BLaER1 (cell line): ENCODE measurements at regions not wholly inside any gene's neighbourhood (a gene's known extent, or its start where the extent isn't known, plus 50 kb on each side); places are given as distances from the start of the nearest gene placed in this dataset.

Experiments
- H3K27ac ChIP-seq: shearing (Covaris generic); formaldehyde crosslinking; 2 replicates; pipeline ENCODE4 v1.8.1; 2022
- H3K27me3 ChIP-seq: shearing (Covaris generic); formaldehyde crosslinking; 2 replicates; pipeline ENCODE4 v1.8.1; 2022
- H3K36me3 ChIP-seq: shearing (Covaris generic); formaldehyde crosslinking; 2 replicates; pipeline ENCODE4 v1.8.1; 2022
- H3K4me1 ChIP-seq: shearing (Covaris generic); formaldehyde crosslinking; 2 replicates; pipeline ENCODE4 v1.8.1; 2022
- H3K4me2 ChIP-seq: shearing (Covaris generic); formaldehyde crosslinking; 2 replicates; pipeline ENCODE4 v1.8.1; 2022
- H3K4me3 ChIP-seq: shearing (Covaris generic); formaldehyde crosslinking; 2 replicates; pipeline ENCODE4 v1.8.1; 2022
- H3K9ac ChIP-seq: shearing (Covaris generic); formaldehyde crosslinking; 2 replicates; pipeline ENCODE4 v1.8.1; 2022
- H3K9me3 ChIP-seq: shearing (Covaris generic); formaldehyde crosslinking; 2 replicates; pipeline ENCODE4 v1.8.1; 2022
- H4K20me1 ChIP-seq: shearing (Covaris generic); formaldehyde crosslinking; 2 replicates; pipeline ENCODE4 v1.8.1; 2022
- Cebpa-rat ChIP-seq: shearing (Covaris generic); IDR thresholded peaks from 2 replicates; pipeline ENCODE4 v1.8.1; 2022

DNA sequence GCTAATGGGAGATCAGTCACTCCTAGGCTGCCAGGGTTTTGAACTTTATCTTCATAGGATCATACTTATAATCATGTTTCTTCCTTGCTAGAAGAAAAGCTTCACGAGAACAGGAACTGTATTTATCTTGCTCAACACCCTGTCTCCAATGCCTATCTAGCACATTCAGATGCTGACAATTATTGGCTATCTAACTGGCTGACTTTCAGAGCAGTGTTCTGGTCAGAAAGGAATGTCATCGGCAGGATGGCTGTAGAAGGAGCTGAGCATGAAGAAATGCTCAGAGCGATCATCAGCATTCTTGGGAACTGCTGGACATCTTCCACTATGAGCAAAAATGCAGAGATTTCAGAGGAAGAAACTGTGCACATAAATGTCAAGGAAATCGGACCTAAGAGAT lies 628.0 kb upstream of the NRSN1 start:
- H3K27ac ChIP-seq = no peak overlapping the region
- H3K4me2 ChIP-seq = peak overlapping the region; percentile 6; the same call in 1 of the 2 replicates
- H3K9ac ChIP-seq = no peak overlapping the region
- no peak for TF ChIP-seq Cebpa-rat
- H3K4me1 ChIP-seq = peaks cover 11% of the 10 kb centered on the region
- no peaks in the 10 kb centered on the region for H3K9me3 ChIP-seq
- H3K27me3 ChIP-seq = no peaks in the 10 kb centered on the region
- H4K20me1 ChIP-seq = no peaks in the 10 kb centered on the region
- H3K36me3 ChIP-seq = no peaks in the 10 kb centered on the region
- H3K4me3 ChIP-seq = no peak overlapping the region

DNA sequence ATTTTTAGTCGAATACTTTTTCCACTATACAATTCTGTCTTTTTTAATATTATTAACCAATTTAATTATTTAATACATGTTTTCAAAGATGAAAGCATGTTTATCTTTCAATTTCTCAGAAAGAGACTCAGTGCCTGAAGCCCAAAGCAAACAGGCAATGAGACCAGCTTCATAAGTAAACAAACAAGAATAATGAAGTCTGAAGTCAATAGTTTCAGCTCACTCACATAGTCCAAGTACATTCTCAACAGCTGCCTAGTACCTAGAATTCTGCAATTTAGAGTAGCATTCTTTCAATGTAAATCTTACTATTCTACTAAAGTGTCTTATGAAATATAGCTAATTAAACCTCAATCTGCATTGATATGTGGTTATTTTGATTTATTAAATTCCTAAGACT lies 626.5 kb upstream of the NRSN1 start:
- H3K4me2 ChIP-seq = no peak overlapping the region
- H3K4me3 ChIP-seq = no peak overlapping the region
- TF ChIP-seq Cebpa-rat = no peak
- H3K36me3 ChIP-seq = no peaks in the 10 kb centered on the region
- H3K27me3 ChIP-seq = no peaks in the 10 kb centered on the region
- no peaks in the 10 kb centered on the region for H4K20me1 ChIP-seq
- H3K9me3 ChIP-seq = no peaks in the 10 kb centered on the region
- H3K9ac ChIP-seq = no peak overlapping the region
- H3K4me1 ChIP-seq = peaks cover 11% of the 10 kb centered on the region
- no peak overlapping the region for H3K27ac ChIP-seq

GRCh38 chr6:23503173-23503572 lies 622.8 kb upstream of the NRSN1 start:
- TF ChIP-seq Cebpa-rat = no peak
- H4K20me1 ChIP-seq = no peaks in the 10 kb centered on the region
- H3K4me2 ChIP-seq = no peak overlapping the region
- no peak overlapping the region for H3K4me3 ChIP-seq
- no peak overlapping the region for H3K27ac ChIP-seq
- no peak overlapping the region for H3K9ac ChIP-seq
- no peaks in the 10 kb centered on the region for H3K9me3 ChIP-seq
- H3K36me3 ChIP-seq = no peaks in the 10 kb centered on the region
- no peaks in the 10 kb centered on the region for H3K27me3 ChIP-seq
- H3K4me1 ChIP-seq = peaks cover 8% of the 10 kb centered on the region

GRCh38 chr6:23505026-23505425 lies 621.0 kb upstream of the NRSN1 start:
- no peak for TF ChIP-seq Cebpa-rat
- H3K4me3 ChIP-seq = no peak overlapping the region
- no peaks in the 10 kb centered on the region for H3K9me3 ChIP-seq
- H3K27me3 ChIP-seq = no peaks in the 10 kb centered on the region
- no peak overlapping the region for H3K4me2 ChIP-seq
- H3K4me1 ChIP-seq = no peaks in the 10 kb centered on the region
- no peaks in the 10 kb centered on the region for H4K20me1 ChIP-seq
- no peaks in the 10 kb centered on the region for H3K36me3 ChIP-seq
- no peak overlapping the region for H3K27ac ChIP-seq
- H3K9ac ChIP-seq = no peak overlapping the region

GRCh38 chr6:23510778-23511510 lies 615.1 kb upstream of the NRSN1 start:
- Histone ChIP-seq H3K9me3 (no peaks in the 10 kb centered on the region), H3K27ac (no peak overlapping the region), H3K27me3 (no peaks in the 10 kb centered on the region), H3K4me3 (no peak overlapping the region), H3K9ac (no peak overlapping the region), H3K4me2 (no peak overlapping the region), H3K36me3 (no peaks in the 10 kb centered on the region), H3K4me1 (no peaks in the 10 kb centered on the region), H4K20me1 (no peaks in the 10 kb centered on the region)
- no peak for TF ChIP-seq Cebpa-rat

- Histone ChIP-seq H3K4me3 (no peak overlapping the region), H3K4me2 (no peak overlapping the region), H3K4me1 (no peaks in the 10 kb centered on the region), H3K36me3 (no peaks in the 10 kb centered on the region), H3K27ac (no peak overlapping the region), H4K20me1 (no peaks in the 10 kb centered on the region), H3K27me3 (no peaks in the 10 kb centered on the region), H3K9me3 (no peaks in the 10 kb centered on the region), H3K9ac (no peak overlapping the region)
- TF ChIP-seq Cebpa-rat = no peak
Observed at GRCh38 chr6:23511817-23512216, 614.2 kb upstream of the NRSN1 start.

- no peak for TF ChIP-seq Cebpa-rat
- H3K9ac ChIP-seq = no peak overlapping the region
- no peak overlapping the region for H3K4me2 ChIP-seq
- no peak overlapping the region for H3K4me3 ChIP-seq
- no peaks in the 10 kb centered on the region for H4K20me1 ChIP-seq
- H3K36me3 ChIP-seq = no peaks in the 10 kb centered on the region
- no peaks in the 10 kb centered on the region for H3K4me1 ChIP-seq
- H3K9me3 ChIP-seq = no peaks in the 10 kb centered on the region
- H3K27me3 ChIP-seq = no peaks in the 10 kb centered on the region
- H3K27ac ChIP-seq = no peak overlapping the region
Observed at GRCh38 chr6:23518294-23518693, 607.7 kb upstream of the NRSN1 start.

GRCh38 chr6:23522792-23523547 lies 603.0 kb upstream of the NRSN1 start:
- H3K9ac ChIP-seq = no peak overlapping the region
- no peak overlapping the region for H3K4me2 ChIP-seq
- no peak overlapping the region for H3K4me3 ChIP-seq
- H4K20me1 ChIP-seq = no peaks in the 10 kb centered on the region
- no peaks in the 10 kb centered on the region for H3K9me3 ChIP-seq
- no peaks in the 10 kb centered on the region for H3K36me3 ChIP-seq
- H3K27ac ChIP-seq = no peak overlapping the region
- H3K27me3 ChIP-seq = no peaks in the 10 kb centered on the region
- no peaks in the 10 kb centered on the region for H3K4me1 ChIP-seq
- no peak for TF ChIP-seq Cebpa-rat

- no peak for TF ChIP-seq Cebpa-rat
- Histone ChIP-seq H3K27ac (no peak overlapping the region), H3K27me3 (no peaks in the 10 kb centered on the region)
Observed at GRCh38 chr6:23523771-23524170, 602.2 kb upstream of the NRSN1 start.

DNA sequence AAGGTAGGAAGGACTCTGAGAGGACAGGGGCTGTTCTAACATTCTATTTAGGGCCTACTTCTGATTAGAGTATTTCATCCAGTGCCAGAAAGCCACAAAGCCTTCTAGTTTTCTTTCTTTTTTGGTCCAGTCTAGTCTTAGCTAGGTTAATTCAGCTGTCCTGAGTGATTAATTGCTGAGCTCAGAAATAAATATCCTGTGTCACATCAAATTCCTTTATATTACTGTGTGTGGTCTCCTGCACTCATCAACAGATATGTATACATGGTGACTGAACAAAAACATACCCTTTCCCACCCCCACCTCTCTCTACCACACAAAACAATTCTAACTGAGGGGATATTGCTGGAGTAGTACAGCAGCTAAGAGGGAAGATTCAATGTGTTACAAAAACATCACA lies 601.5 kb upstream of the NRSN1 start:
- no peak for TF ChIP-seq Cebpa-rat
- no peak overlapping the region for H3K4me2 ChIP-seq
- no peaks in the 10 kb centered on the region for H3K36me3 ChIP-seq
- H3K9ac ChIP-seq = no peak overlapping the region
- no peak overlapping the region for H3K4me3 ChIP-seq
- H3K4me1 ChIP-seq = no peaks in the 10 kb centered on the region
- H4K20me1 ChIP-seq = no peaks in the 10 kb centered on the region
- H3K27ac ChIP-seq = no peak overlapping the region
- no peaks in the 10 kb centered on the region for H3K27me3 ChIP-seq
- no peaks in the 10 kb centered on the region for H3K9me3 ChIP-seq

More at GRCh38 chr6:23523771-23524170, 602.2 kb upstream of the NRSN1 start:
- no peak overlapping the region for H3K4me2 ChIP-seq
- no peaks in the 10 kb centered on the region for H4K20me1 ChIP-seq
- no peaks in the 10 kb centered on the region for H3K36me3 ChIP-seq
- no peaks in the 10 kb centered on the region for H3K9me3 ChIP-seq
- H3K4me3 ChIP-seq = no peak overlapping the region
- H3K9ac ChIP-seq = no peak overlapping the region
- no peaks in the 10 kb centered on the region for H3K4me1 ChIP-seq
